IPS-NIHi11 (cell line): ENCODE measurements at regions not wholly inside any gene's neighbourhood (a gene's known extent, or its start where the extent isn't known, plus 50 kb on each side); places are given as distances from the start of the nearest gene placed in this dataset.

ENCODE experiments used
- DNase-seq: peaks from one replicate; pipeline ENCODE4 v3.0.0; 2012; ENCODE audit warnings: mixed read lengths, low spot score

GRCh38 chr13:40388617-40389016 is 277.8 kb downstream of the FOXO1 start:
- DNase-seq: no peak

- no peak for DNase-seq
Measured at GRCh38 chr13:40389081-40389641, 277.3 kb downstream of the FOXO1 start.

GRCh38 chr13:40390401-40390916 is 276.0 kb downstream of the FOXO1 start:
- peak; percentile 27 for DNase-seq

- no peak for DNase-seq
Measured at GRCh38 chr13:40391788-40392187, 274.7 kb downstream of the FOXO1 start.

GRCh38 chr13:40394304-40394985 is 272.0 kb downstream of the FOXO1 start:
- DNase-seq: no peak

- no peak for DNase-seq
Measured at GRCh38 chr13:40398065-40398464, 268.4 kb downstream of the FOXO1 start.

GRCh38 chr13:40399756-40400155 is 266.7 kb downstream of the FOXO1 start:
- no peak for DNase-seq

GRCh38 chr13:40401911-40402776 is 264.3 kb downstream of the FOXO1 start:
- peak; percentile 49 for DNase-seq

GRCh38 chr13:40402931-40403431 is 263.5 kb downstream of the FOXO1 start:
- peak; percentile 32 for DNase-seq

GRCh38 chr13:40403509-40404241 is 262.8 kb downstream of the FOXO1 start:
- DNase-seq: no peak

- DNase-seq: no peak
Measured at GRCh38 chr13:40404407-40404806, 262.0 kb downstream of the FOXO1 start.

GRCh38 chr13:40404967-40405716 is 261.3 kb downstream of the FOXO1 start:
- DNase-seq: no peak

- no peak for DNase-seq
Measured at GRCh38 chr13:40406405-40407120, 259.9 kb downstream of the FOXO1 start.

GRCh38 chr13:40407567-40407966 is 258.9 kb downstream of the FOXO1 start:
- no peak for DNase-seq

- no peak for DNase-seq
Measured at GRCh38 chr13:40408602-40409001, 257.8 kb downstream of the FOXO1 start.

- no peak for DNase-seq
Measured at GRCh38 chr13:40409278-40409677, 257.2 kb downstream of the FOXO1 start.

- no peak for DNase-seq
Measured at GRCh38 chr13:40410315-40410714, 256.1 kb downstream of the FOXO1 start.

- no peak for DNase-seq
Measured at GRCh38 chr13:40420160-40420740, 246.2 kb downstream of the FOXO1 start.

GRCh38 chr13:40422588-40423235 is 243.7 kb downstream of the FOXO1 start:
- no peak for DNase-seq

GRCh38 chr13:40428354-40428753 is 238.1 kb downstream of the FOXO1 start:
- DNase-seq: no peak
